Upper lobe of left lung (tissue), 4 donors: ENCODE measurements at regions not wholly inside any gene's neighbourhood (a gene's known extent, or its start where the extent isn't known, plus 50 kb on each side); places are given as distances from the start of the nearest gene placed in this dataset.

Experiments
- CTCF ChIP-seq, 6 experiments: fragments of 450-650 bp in 4 of 6; fragments of 200-600 bp in 2 of 6; sonication (generic) in 2 of 6; IDR thresholded peaks; one replicate each; pipeline ENCODE4 v1.5.1; 2016 to 2019; ENCODE audit warnings: antibody characterized with exemption in 6 of 6
- EP300 ChIP-seq, 4 donors: sonication (generic); formaldehyde crosslinking; IDR thresholded peaks; one replicate each; pipeline ENCODE4 v1.5.1; 2017; ENCODE audit warnings: antibody characterized with exemption in 4 of 4, control low read depth in 2 of 4
- POLR2A ChIP-seq, 4 donors: fragments of 450-650 bp; IDR thresholded peaks; one replicate each; pipeline ENCODE4 v1.5.1; 2016 to 2017; ENCODE audit warnings: antibody characterized with exemption in 4 of 4, mild to moderate bottlenecking in 2 of 4
- POLR2AphosphoS5 ChIP-seq, 2 donors: sonication (generic); formaldehyde crosslinking; IDR thresholded peaks; one replicate each; pipeline ENCODE4 v1.5.1; 2017; ENCODE audit warnings: antibody characterized with exemption in 2 of 2

- TF ChIP-seq POLR2A (IDR thresholded peaks at IDR 0.05): no peak
- no peak for TF ChIP-seq CTCF (IDR thresholded peaks at IDR 0.05)
- TF ChIP-seq EP300 (IDR thresholded peaks at IDR 0.05): no peak
- no peak for TF ChIP-seq POLR2AphosphoS5 (IDR thresholded peaks at IDR 0.05)
Observed at GRCh38 chr6:133130863-133131262, 110.3 kb upstream of the EYA4 start.
